Sigmoid colon (tissue), 6 donors: ENCODE measurements at regions not wholly inside any gene's neighbourhood (a gene's known extent, or its start where the extent isn't known, plus 50 kb on each side); places are given as distances from the start of the nearest gene placed in this dataset.

Experiments
- DNase-seq: peaks from one replicate; pipeline ENCODE4 v3.0.0-alpha.2; 2019
- H3K27ac ChIP-seq, 4 donors: fragments of 200-600 bp; sonication (generic); one replicate each; pipeline ENCODE4 v1.5.1; 2016 to 2019; ENCODE audit warnings: mild to moderate bottlenecking in 1 of 4
- H3K27me3 ChIP-seq, 3 donors: fragments of 200-600 bp; sonication (generic); one replicate each; pipeline ENCODE4 v1.5.1; 2019; ENCODE audit warnings: mild to moderate bottlenecking in 1 of 3
- H3K36me3 ChIP-seq, 4 donors: fragments of 200-600 bp; sonication (generic); one replicate each; pipeline ENCODE4 v1.5.1; 2016 to 2019
- H3K4me1 ChIP-seq, 4 donors: fragments of 200-600 bp; sonication (generic); one replicate each; pipeline ENCODE4 v1.5.1; 2017 to 2019
- H3K4me3 ChIP-seq, 4 donors: fragments of 200-600 bp; sonication (generic); one replicate each; pipeline ENCODE4 v1.5.1; 2017 to 2019; ENCODE audit warnings: mild to moderate bottlenecking in 2 of 4, moderate library complexity in 1 of 4
- H3K9me3 ChIP-seq, 4 donors: fragments of 200-600 bp in 3 of 4; sonication (generic) in 3 of 4; one replicate each; pipeline versions ENCODE4 v1.5.1 to v1.6.1; 2013 to 2019
- EP300 ChIP-seq, 4 donors: sonication (generic); formaldehyde crosslinking; IDR thresholded peaks; one replicate each; pipeline ENCODE4 v1.6.1; 2017; ENCODE audit warnings: antibody characterized with exemption in 4 of 4
- POLR2A ChIP-seq, 2 donors: fragments of 450-650 bp; IDR thresholded peaks; one replicate each; pipeline ENCODE4 v1.6.1; 2016; ENCODE audit warnings: antibody characterized with exemption in 2 of 2, mild to moderate bottlenecking in 2 of 2, moderate library complexity in 2 of 2
- POLR2AphosphoS5 ChIP-seq, 4 donors: sonication (generic); formaldehyde crosslinking; IDR thresholded peaks; one replicate each; pipeline ENCODE4 v1.6.1; 2017; ENCODE audit warnings: antibody characterized with exemption in 4 of 4
- WGBS, 2 donors: extraction: QIAGEN DNeasy Blood & Tissue Kit; methylation state at CpG; one replicate each; pipeline ENCODE4 v1.1.7; 2013; 5-methylcytosine and 5-hydroxymethylcytosine counted together
- intact Hi-C: fragments of 100-400 bp; cut with DNase I; formaldehyde crosslinking; loops from one replicate; pipeline ENCODE4 v1.15.1; 2023
- TF ChIP-seq, protein P1 (sequence below), 4 experiments: fragments of 450-650 bp in 3 of 4; fragments of 200-600 bp in 1 of 4; IDR thresholded peaks; one replicate each; pipeline ENCODE4 v1.5.1; 2016 to 2019; ENCODE audit warnings: antibody characterized with exemption in 4 of 4, mild to moderate bottlenecking in 3 of 4, moderate library complexity in 2 of 4
- donor health status: healthy with polysubstance abuse.
- donor health status: healthy.

DNA sequence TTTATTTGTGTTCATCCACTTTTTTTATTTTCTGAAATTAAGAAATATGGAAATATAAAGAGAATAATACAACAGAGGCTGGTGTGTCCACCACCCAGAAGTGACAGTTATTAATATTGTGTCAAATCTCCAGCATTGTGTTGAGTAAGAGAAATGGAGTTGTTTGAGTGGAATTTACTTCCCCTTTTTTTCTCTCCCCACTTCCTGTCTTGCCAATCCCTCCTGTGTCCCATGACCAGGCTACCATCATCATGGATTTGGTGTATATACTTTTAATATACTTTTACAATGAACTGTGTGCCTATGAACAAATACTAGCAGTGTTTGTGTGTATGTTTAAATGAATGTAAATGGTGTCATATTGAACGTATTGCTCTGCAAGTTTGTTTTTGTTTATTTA is 276.9 kb upstream of the SKOR2 start:
- H3K4me3 ChIP-seq: no peak overlapping the region
- no peak for DNase-seq
- H3K27me3 ChIP-seq: peaks cover 0 to 32% (median 4%) of the 10 kb centered on the region in 3 donors
- no peak overlapping the region for H3K27ac ChIP-seq
- TF ChIP-seq, protein P1, sequence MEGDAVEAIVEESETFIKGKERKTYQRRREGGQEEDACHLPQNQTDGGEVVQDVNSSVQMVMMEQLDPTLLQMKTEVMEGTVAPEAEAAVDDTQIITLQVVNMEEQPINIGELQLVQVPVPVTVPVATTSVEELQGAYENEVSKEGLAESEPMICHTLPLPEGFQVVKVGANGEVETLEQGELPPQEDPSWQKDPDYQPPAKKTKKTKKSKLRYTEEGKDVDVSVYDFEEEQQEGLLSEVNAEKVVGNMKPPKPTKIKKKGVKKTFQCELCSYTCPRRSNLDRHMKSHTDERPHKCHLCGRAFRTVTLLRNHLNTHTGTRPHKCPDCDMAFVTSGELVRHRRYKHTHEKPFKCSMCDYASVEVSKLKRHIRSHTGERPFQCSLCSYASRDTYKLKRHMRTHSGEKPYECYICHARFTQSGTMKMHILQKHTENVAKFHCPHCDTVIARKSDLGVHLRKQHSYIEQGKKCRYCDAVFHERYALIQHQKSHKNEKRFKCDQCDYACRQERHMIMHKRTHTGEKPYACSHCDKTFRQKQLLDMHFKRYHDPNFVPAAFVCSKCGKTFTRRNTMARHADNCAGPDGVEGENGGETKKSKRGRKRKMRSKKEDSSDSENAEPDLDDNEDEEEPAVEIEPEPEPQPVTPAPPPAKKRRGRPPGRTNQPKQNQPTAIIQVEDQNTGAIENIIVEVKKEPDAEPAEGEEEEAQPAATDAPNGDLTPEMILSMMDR (IDR thresholded peaks at IDR 0.05): no peak
- TF ChIP-seq POLR2A (IDR thresholded peaks at IDR 0.05) (no peak), POLR2AphosphoS5 (IDR thresholded peaks at IDR 0.05) (no peak), EP300 (IDR thresholded peaks at IDR 0.05) (no peak)
- intact Hi-C loops: no loop called here
- WGBS, 2 donors: 57 to 70% methylated on average over 1 of the region's 1 CpG
- no peaks in the 10 kb centered on the region for H3K4me1 ChIP-seq
- H3K9me3 ChIP-seq: no peaks in the 10 kb centered on the region
- H3K36me3 ChIP-seq: no peaks in the 10 kb centered on the region

DNA sequence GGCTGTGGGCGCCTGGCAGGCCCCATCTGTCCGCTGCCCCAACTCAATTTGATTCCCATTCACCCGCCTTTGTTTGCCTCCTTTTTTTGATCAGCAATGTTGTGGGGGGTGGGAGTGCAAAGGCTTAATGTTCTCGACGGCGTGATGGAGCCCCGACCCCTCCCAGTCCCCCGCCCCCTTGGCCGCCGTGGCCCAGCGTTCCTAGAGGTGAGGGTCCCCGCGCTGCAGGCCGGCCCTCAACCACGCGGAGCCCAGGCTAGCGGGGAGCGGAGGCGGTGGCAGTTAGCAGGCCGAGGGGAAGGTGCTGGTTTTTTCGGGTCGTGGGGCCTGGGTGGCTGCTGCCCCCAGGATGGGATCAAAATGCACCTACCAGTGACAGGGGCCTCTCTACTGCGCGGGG is 274.7 kb upstream of the SKOR2 start:
- Histone ChIP-seq H3K27ac (no peak overlapping the region), H3K4me3 (no peak overlapping the region), H3K36me3 (no peaks in the 10 kb centered on the region), H3K4me1 (no peaks in the 10 kb centered on the region), H3K9me3 (no peaks in the 10 kb centered on the region), H3K27me3 (peaks cover 0 to 17% (median 0%) of the 10 kb centered on the region in 3 donors)
- no peak for DNase-seq
- TF ChIP-seq POLR2A (IDR thresholded peaks at IDR 0.05) (no peak), POLR2AphosphoS5 (IDR thresholded peaks at IDR 0.05) (no peak), EP300 (IDR thresholded peaks at IDR 0.05) (no peak)
- TF ChIP-seq, protein P1 (IDR thresholded peaks at IDR 0.05): no peak
- intact Hi-C loops: no loop called here
- 75 to 88% methylated on average over 24 of the region's 24 CpGs for WGBS, 2 donors

DNA sequence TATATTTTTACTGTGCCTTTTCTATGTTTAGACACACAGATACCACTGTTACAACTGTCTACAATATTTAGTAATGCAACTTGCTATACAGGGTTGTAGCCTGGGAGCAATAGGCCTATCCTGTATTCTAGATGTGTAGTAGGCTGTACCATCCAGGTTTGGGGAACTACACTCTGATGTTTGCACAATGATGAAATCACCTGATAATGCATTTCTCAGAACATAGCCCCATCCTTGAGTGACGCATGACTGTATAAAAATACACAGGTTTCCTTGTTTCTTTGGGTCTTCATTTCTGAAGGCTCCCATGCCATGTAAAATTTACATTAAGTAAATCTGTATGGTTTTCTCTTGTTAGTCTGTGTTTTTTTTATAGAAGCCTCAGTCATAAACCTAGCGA is 270.9 kb upstream of the SKOR2 start:
- TF ChIP-seq, protein P1 (IDR thresholded peaks at IDR 0.05): no peak
- TF ChIP-seq POLR2AphosphoS5 (IDR thresholded peaks at IDR 0.05): no peak
- TF ChIP-seq POLR2A (IDR thresholded peaks at IDR 0.05): no peak
- TF ChIP-seq EP300 (IDR thresholded peaks at IDR 0.05): no peak
- Histone ChIP-seq H3K4me3 (no peak overlapping the region), H3K27me3 (peaks cover 0 to 5% (median 0%) of the 10 kb centered on the region in 3 donors), H3K4me1 (no peaks in the 10 kb centered on the region), H3K36me3 (no peaks in the 10 kb centered on the region), H3K9me3 (no peaks in the 10 kb centered on the region), H3K27ac (no peak overlapping the region)
- 24 to 76% methylated on average over 2 of the region's 2 CpGs for WGBS, 2 donors
- no peak for DNase-seq
- intact Hi-C loops: no loop called here

DNA sequence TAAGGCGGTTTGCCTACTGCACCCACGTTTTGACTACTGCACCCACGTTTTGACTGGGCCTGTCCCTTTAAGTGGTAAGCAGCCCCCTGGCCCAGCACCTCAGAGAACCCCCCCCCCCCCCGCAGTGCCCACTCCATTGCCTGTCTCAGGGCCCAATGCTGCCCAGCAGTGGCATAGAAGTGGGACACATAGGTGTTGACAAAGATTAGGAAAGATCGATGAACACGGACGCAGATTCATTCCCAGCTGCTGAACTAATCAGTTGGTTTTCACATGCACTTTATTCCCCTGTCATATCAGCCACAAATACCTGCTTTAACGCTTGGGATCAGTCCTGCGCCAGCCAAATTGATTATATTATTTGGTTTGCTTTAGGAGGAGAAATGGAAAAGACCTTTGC is 268.8 kb upstream of the SKOR2 start:
- DNase-seq: no peak
- H3K4me3 ChIP-seq: no peak overlapping the region
- H3K4me1 ChIP-seq: no peaks in the 10 kb centered on the region
- intact Hi-C loops: no loop called here
- H3K27me3 ChIP-seq: peaks cover 0 to under 1% (median 0%) of the 10 kb centered on the region in 3 donors
- no peak overlapping the region for H3K27ac ChIP-seq
- H3K9me3 ChIP-seq: no peaks in the 10 kb centered on the region
- TF ChIP-seq POLR2AphosphoS5 (IDR thresholded peaks at IDR 0.05) (no peak), EP300 (IDR thresholded peaks at IDR 0.05) (no peak), POLR2A (IDR thresholded peaks at IDR 0.05) (no peak)
- TF ChIP-seq, protein P1 (IDR thresholded peaks at IDR 0.05): no peak
- no peaks in the 10 kb centered on the region for H3K36me3 ChIP-seq
- WGBS, 2 donors: 80 to 81% methylated on average over 9 of the region's 9 CpGs

DNA sequence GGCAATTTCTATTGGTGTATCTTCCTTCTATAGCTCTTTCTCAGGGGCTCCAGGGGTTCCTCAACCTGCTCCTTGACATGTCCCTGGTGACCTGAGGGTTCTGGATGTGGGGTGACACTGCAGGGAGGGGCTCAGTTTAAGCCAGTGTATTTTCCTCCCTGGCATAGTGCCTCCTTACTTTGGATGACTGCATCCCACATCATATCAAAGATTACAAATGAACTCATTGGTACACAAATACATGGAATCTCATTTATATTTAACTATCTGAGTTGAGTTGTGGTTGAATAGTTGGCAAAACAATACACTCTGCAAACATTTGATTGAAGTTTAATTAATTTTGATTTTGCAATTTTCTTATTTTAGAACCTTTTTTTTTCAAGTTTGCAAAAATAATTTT is 268.2 kb upstream of the SKOR2 start:
- Histone ChIP-seq H3K4me1 (no peaks in the 10 kb centered on the region), H3K27ac (no peak overlapping the region), H3K27me3 (no peaks in the 10 kb centered on the region), H3K9me3 (no peaks in the 10 kb centered on the region), H3K4me3 (no peak overlapping the region), H3K36me3 (no peaks in the 10 kb centered on the region)
- no peak for TF ChIP-seq POLR2A (IDR thresholded peaks at IDR 0.05)
- no peak for TF ChIP-seq EP300 (IDR thresholded peaks at IDR 0.05)
- TF ChIP-seq POLR2AphosphoS5 (IDR thresholded peaks at IDR 0.05): no peak
- TF ChIP-seq, protein P1 (IDR thresholded peaks at IDR 0.05): no peak
- intact Hi-C loops: no loop called here
- no peak for DNase-seq
